ENCODE measurements at regions not wholly inside any gene's neighbourhood (a gene's known extent, or its start where the extent isn't known, plus 50 kb on each side); places are given as distances from the start of the nearest gene placed in this dataset.

- TF ChIP-seq POLR2A (IDR thresholded peaks at IDR 0.05; ENCODE audit: low read depth, low read length) (no peak), CTCF (conservative IDR thresholded peaks at IDR 0.05; ENCODE audit: low read depth, low read length) (no peak)
These were observed 149.4 kb downstream of the SNX10 start for GRCh38 chr7:26441002-26441521.
